ENCODE measurements at regions not wholly inside any gene's neighbourhood (a gene's known extent, or its start where the extent isn't known, plus 50 kb on each side); places are given as distances from the start of the nearest gene placed in this dataset.

- no peak for TF ChIP-seq CTCF (IDR thresholded peaks at IDR 0.05)
- no peak for TF ChIP-seq POLR2A (IDR thresholded peaks at IDR 0.05)
- no peak for TF ChIP-seq POLR2AphosphoS5 (IDR thresholded peaks at IDR 0.05)
These were observed 230.4 kb downstream of the BUD13 start for GRCh38 chr11:116542406-116542805.
